K562 (cell line): ENCODE measurements at regions not wholly inside any gene's neighbourhood (a gene's known extent, or its start where the extent isn't known, plus 50 kb on each side); places are given as distances from the start of the nearest gene placed in this dataset.

ENCODE experiments used
- ARID3A ChIP-seq: IDR thresholded peaks from 2 replicates; pipeline ENCODE4 v1.6.1; 2012; ENCODE audit warnings: low read depth, low read length, improper control_type of control experiment, borderline replicate concordance
- CTCF ChIP-seq, 3 experiments: IDR thresholded peaks in 2 of 3; conservative IDR thresholded peaks in 1 of 3; 2 replicates each; pipeline ENCODE4 v1.5.1; 2011 to 2012; ENCODE audit warnings: low read length in 3 of 3, mild to moderate bottlenecking in 3 of 3, control low read depth in 2 of 3, improper control_type of control experiment in 1 of 3, inconsistent platforms in 1 of 3, low read depth in 1 of 3, mixed read lengths in 1 of 3, moderate library complexity in 1 of 3; ENCODE audit not compliant: insufficient read depth in 2 of 3
- JUNB ChIP-seq: fragments of 450-650 bp; formaldehyde crosslinking; conservative IDR thresholded peaks from 2 replicates; pipeline ENCODE4 v1.4.0; 2020; ENCODE audit warnings: mild to moderate bottlenecking
- KLF16 ChIP-seq: IDR thresholded peaks from 2 replicates; pipeline ENCODE4 v1.6.1; 2016; ENCODE audit warnings: antibody characterized with exemption
- SIN3A ChIP-seq, 2 experiments: fragments of 150-350 bp in 1 of 2; IDR thresholded peaks; 2 replicates each; pipeline ENCODE4 v1.6.1; 2011 to 2016; ENCODE audit warnings: borderline replicate concordance in 2 of 2, low read depth in 2 of 2, low read length in 2 of 2, mild to moderate bottlenecking in 2 of 2, moderate library complexity in 2 of 2; ENCODE audit not compliant: control insufficient read depth in 1 of 2
- SMARCC2 ChIP-seq: fragments of 450-650 bp; IDR thresholded peaks from 2 replicates; pipeline ENCODE4 v1.6.1; 2017; ENCODE audit warnings: antibody characterized with exemption, moderate library complexity, mild to moderate bottlenecking, low read depth
- TF ChIP-seq, protein P1 (sequence below): sonication (generic); formaldehyde crosslinking; IDR thresholded peaks from 2 replicates; pipeline ENCODE4 v1.8.0; 2022; ENCODE audit warnings: mild to moderate bottlenecking, missing genetic modification reagents
- TF ChIP-seq, protein P2 (sequence below): sonication (generic); formaldehyde crosslinking; IDR thresholded peaks from 2 replicates; pipeline ENCODE4 v1.8.0; 2022; ENCODE audit warnings: missing genetic modification reagents, mild to moderate bottlenecking, borderline replicate concordance

DNA sequence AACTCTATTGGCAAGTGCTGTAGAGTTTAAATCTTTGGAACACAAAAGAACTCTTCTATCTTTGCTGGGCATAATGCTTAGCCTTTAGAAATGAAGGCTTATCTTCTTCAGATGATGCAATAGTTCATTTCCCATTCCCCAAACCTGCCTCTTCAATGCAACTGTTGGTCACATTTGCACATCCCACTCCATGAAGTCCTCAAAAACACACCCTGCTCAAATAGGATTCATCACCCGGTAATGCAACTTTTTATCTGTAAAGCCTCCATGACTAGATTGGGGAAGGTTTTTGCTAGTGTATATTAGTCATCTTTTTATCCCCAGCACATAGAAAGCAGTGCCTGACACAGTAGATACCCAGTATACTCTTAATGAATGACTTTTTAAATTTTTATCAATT is 376.4 kb downstream of the RBM43 start:
- TF ChIP-seq, protein P1, sequence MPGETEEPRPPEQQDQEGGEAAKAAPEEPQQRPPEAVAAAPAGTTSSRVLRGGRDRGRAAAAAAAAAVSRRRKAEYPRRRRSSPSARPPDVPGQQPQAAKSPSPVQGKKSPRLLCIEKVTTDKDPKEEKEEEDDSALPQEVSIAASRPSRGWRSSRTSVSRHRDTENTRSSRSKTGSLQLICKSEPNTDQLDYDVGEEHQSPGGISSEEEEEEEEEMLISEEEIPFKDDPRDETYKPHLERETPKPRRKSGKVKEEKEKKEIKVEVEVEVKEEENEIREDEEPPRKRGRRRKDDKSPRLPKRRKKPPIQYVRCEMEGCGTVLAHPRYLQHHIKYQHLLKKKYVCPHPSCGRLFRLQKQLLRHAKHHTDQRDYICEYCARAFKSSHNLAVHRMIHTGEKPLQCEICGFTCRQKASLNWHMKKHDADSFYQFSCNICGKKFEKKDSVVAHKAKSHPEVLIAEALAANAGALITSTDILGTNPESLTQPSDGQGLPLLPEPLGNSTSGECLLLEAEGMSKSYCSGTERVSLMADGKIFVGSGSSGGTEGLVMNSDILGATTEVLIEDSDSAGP (CRISPR knock-in tag), result no peak
- TF ChIP-seq JUNB (CRISPR knock-in tag) (no peak), CTCF (IDR thresholded peaks at IDR 0.05 in 2 of 3, conservative IDR thresholded peaks at IDR 0.05 in 1 of 3; ENCODE audit: insufficient read depth in 2 of 3, low read depth in 1 of 3, low read length in 3 of 3) (no peak), SMARCC2 (no peak), KLF16 (no peak), SIN3A (IDR thresholded peaks at IDR 0.05; ENCODE audit: borderline replicate concordance in 2 of 2, control insufficient read depth in 1 of 2, low read depth in 2 of 2, low read length in 2 of 2) (no peak), ARID3A (no peak)
- TF ChIP-seq, protein P2, sequence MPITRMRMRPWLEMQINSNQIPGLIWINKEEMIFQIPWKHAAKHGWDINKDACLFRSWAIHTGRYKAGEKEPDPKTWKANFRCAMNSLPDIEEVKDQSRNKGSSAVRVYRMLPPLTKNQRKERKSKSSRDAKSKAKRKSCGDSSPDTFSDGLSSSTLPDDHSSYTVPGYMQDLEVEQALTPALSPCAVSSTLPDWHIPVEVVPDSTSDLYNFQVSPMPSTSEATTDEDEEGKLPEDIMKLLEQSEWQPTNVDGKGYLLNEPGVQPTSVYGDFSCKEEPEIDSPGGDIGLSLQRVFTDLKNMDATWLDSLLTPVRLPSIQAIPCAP (CRISPR knock-in tag), result no peak
